Right lobe of liver (tissue), 6 donors: ENCODE measurements at regions not wholly inside any gene's neighbourhood (a gene's known extent, or its start where the extent isn't known, plus 50 kb on each side); places are given as distances from the start of the nearest gene placed in this dataset.

ENCODE experiments used
- ATAC-seq, 4 donors: fragments of 200-7000 bp; cut with Tn5 transposase; one replicate each; pipeline ENCODE4 v1.9.1; 2020; ENCODE audit warnings: mild to moderate bottlenecking in 4 of 4, moderate library complexity in 4 of 4
- DNase-seq, 3 donors: peaks; one replicate each; pipeline ENCODE4 v3.0.0-alpha.2; 2020
- H3K27ac ChIP-seq, 3 donors: fragments of 200-600 bp; one replicate each; pipeline ENCODE4 v1.8.0; 2022
- H3K27me3 ChIP-seq, 2 donors: fragments of 200-600 bp; one replicate each; pipeline ENCODE4 v1.8.0; 2022
- H3K36me3 ChIP-seq, 4 donors: fragments of 200-600 bp; sonication (generic) in 1 of 4; one replicate each; pipeline versions ENCODE4 v1.5.1 to v1.8.0; 2017 to 2022; ENCODE audit warnings: control low read depth in 1 of 4
- H3K4me1 ChIP-seq, 4 donors: fragments of 200-600 bp; sonication (generic) in 1 of 4; one replicate each; pipeline versions ENCODE4 v1.5.1 to v1.8.0; 2017 to 2022; ENCODE audit warnings: control low read depth in 1 of 4
- H3K4me3 ChIP-seq, 3 donors: fragments of 200-600 bp; one replicate each; pipeline ENCODE4 v1.8.0; 2022
- H3K9me3 ChIP-seq, 4 donors: fragments of 200-600 bp; sonication (generic) in 1 of 4; one replicate each; pipeline versions ENCODE4 v1.5.1 to v1.8.0; 2017 to 2022; ENCODE audit warnings: control low read depth in 1 of 4
- POLR2A ChIP-seq: fragments of 450-650 bp; IDR thresholded peaks from one replicate; pipeline ENCODE4 v1.6.1; 2017; ENCODE audit warnings: antibody characterized with exemption, mild to moderate bottlenecking
- WGBS: methylation state at CpG from one replicate; pipeline ENCODE4 v1.1.6; 2018; ENCODE audit warnings: low coverage, low lambda C conversion rate; ENCODE audit not compliant: insufficient coverage; ENCODE audit errors: missing lambda C conversion rate; 5-methylcytosine and 5-hydroxymethylcytosine counted together
- intact Hi-C, 2 donors: fragments of 100-400 bp; cut with DNase I; formaldehyde crosslinking; loops; one replicate each; pipeline versions ENCODE4 v1.11.2 to v1.14.1; 2022
- TF ChIP-seq, protein P1 (sequence below), 4 donors: fragments of 200-600 bp in 3 of 4; fragments of 450-650 bp in 1 of 4; IDR thresholded peaks; one replicate each; pipeline versions ENCODE4 v1.5.1 to v1.8.0; 2016 to 2022; ENCODE audit warnings: antibody characterized with exemption in 4 of 4, mild to moderate bottlenecking in 2 of 4
- donor health status: DM: no; HTN: yes; CAD: no.
- donor health status: DM: no; HTN: no; CAD: no.
- donor health status: DM: no; HTN: no; CAD: no.
- donor health status: DM: no; HTN: yes; CAD: no.
- donor health status: DM: no; HTN: yes; CAD: no.

DNA sequence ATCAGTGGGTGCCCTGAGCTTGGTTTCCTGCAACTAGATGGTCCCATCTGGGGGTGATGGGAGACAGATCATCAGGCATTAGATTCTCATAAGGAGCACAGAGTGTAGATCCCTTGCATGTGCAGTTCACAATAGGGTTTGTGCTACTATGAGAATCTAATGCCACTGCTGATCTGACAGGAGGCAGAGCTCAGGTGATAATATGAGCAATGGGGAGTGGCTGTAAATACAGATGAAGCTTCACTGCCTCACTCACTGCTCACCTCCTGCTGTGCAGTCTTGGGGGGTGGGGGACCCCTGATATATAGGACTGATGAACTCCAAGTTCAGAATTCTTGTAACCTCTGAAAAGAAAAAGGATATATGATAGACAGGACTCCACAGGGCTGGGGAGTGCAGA is 108.0 kb downstream of the RIN2 start:
- no peak for ATAC-seq
- H3K27ac ChIP-seq: no peak overlapping the region
- H3K36me3 ChIP-seq: no peaks in the 10 kb centered on the region
- intact Hi-C loops: no loop called here
- no peaks in the 10 kb centered on the region for H3K27me3 ChIP-seq
- H3K4me3 ChIP-seq: no peak overlapping the region
- TF ChIP-seq, protein P1, sequence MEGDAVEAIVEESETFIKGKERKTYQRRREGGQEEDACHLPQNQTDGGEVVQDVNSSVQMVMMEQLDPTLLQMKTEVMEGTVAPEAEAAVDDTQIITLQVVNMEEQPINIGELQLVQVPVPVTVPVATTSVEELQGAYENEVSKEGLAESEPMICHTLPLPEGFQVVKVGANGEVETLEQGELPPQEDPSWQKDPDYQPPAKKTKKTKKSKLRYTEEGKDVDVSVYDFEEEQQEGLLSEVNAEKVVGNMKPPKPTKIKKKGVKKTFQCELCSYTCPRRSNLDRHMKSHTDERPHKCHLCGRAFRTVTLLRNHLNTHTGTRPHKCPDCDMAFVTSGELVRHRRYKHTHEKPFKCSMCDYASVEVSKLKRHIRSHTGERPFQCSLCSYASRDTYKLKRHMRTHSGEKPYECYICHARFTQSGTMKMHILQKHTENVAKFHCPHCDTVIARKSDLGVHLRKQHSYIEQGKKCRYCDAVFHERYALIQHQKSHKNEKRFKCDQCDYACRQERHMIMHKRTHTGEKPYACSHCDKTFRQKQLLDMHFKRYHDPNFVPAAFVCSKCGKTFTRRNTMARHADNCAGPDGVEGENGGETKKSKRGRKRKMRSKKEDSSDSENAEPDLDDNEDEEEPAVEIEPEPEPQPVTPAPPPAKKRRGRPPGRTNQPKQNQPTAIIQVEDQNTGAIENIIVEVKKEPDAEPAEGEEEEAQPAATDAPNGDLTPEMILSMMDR (IDR thresholded peaks at IDR 0.05): no peak
- TF ChIP-seq POLR2A: no peak
- DNase-seq: no peak
- peaks cover 0 to 48% (median 7%) of the 10 kb centered on the region in 4 donors for H3K4me1 ChIP-seq
- no peaks in the 10 kb centered on the region for H3K9me3 ChIP-seq

DNA sequence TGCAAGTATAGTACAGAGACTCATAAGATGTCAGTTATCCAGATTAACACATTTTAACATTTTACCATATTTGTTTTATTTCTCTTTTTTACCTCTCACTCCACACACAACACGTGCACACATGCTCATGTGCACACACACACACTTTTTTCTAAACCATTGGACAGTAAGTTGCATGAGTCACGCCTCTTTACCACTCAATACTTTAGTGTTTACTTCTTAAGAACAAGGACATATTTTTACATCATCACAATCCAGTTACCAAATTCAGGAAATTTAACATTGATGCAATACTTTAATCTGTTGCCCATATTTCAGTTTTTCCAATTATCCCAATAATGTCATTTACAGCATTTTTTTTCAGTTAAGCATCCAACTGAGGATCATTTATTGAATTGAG is 109.0 kb downstream of the RIN2 start:
- no peaks in the 10 kb centered on the region for H3K36me3 ChIP-seq
- H3K4me1 ChIP-seq: peaks cover 0 to 45% (median 7%) of the 10 kb centered on the region in 4 donors
- 86% methylated on average over 2 of the region's 2 CpGs for WGBS
- TF ChIP-seq, protein P1 (IDR thresholded peaks at IDR 0.05): no peak
- no peak for TF ChIP-seq POLR2A
- no peaks in the 10 kb centered on the region for H3K27me3 ChIP-seq
- no peaks in the 10 kb centered on the region for H3K9me3 ChIP-seq
- ATAC-seq: no peak
- intact Hi-C loops: no loop called here
- DNase-seq: no peak
- H3K27ac ChIP-seq: no peak overlapping the region
- H3K4me3 ChIP-seq: no peak overlapping the region

DNA sequence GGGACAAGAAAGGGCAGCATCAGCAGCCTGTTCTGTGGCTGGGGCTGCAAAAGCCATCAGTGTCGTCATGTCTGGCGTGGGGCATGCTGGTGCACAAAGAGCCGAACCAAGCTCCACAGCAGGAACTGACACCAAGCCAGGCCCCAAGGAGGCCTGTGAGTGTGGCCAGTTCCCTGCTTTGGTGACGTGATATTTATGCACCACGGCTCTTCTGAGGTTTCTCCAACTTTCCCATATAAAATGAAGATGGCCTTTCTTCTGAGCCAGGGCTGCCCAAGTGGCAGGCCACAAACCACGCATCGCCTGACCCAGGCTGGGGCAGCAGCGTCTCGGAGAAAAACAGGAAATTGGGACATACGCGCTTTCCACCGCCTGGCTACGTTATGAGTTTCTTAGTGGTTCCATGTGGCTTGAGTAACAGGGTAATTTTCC is 109.9 kb downstream of the RIN2 start:
- intact Hi-C loops: no loop called here
- Histone ChIP-seq H3K27me3 (no peaks in the 10 kb centered on the region), H3K4me3 (no peak overlapping the region), H3K9me3 (no peaks in the 10 kb centered on the region), H3K4me1 (peaks cover 0 to 42% (median 7%) of the 10 kb centered on the region in 4 donors), H3K27ac (no peak overlapping the region), H3K36me3 (no peaks in the 10 kb centered on the region)
- DNase-seq: peak in 1 of 3 donors; percentile 48
- ATAC-seq: peak; percentile 18 to 45 (median 36)
- WGBS: 89% methylated on average over 10 of the region's 13 CpGs
- no peak for TF ChIP-seq POLR2A
- TF ChIP-seq, protein P1 (IDR thresholded peaks at IDR 0.05): no peak

DNA sequence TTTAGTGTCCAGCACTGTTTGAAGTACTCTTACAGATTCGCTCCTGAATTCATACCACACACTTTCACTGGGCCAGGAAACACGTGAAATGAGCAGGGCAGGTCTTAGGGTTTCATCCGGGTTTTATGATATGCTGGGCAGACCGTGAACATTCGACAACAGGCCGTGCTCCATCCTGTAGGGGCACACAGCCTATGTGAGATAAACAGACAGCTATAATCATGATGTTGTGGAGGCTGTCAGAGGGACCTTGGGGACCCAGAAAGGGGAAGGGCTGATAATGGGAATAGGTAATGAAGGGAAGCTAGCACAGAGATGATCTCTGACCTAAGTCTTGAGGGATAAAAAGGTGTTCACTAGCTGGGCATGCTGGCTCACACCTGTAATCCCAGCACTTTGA is 110.4 kb downstream of the RIN2 start:
- H3K9me3 ChIP-seq: no peaks in the 10 kb centered on the region
- peaks cover 0 to 37% (median 6%) of the 10 kb centered on the region in 4 donors for H3K4me1 ChIP-seq
- H3K27ac ChIP-seq: no peak overlapping the region
- peak in 1 of 4 donors; percentile 33 for ATAC-seq
- DNase-seq: no peak
- H3K4me3 ChIP-seq: no peak overlapping the region
- H3K27me3 ChIP-seq: no peaks in the 10 kb centered on the region
- no peak for TF ChIP-seq POLR2A
- intact Hi-C loops: no loop called here
- 62% methylated on average over 5 of the region's 6 CpGs for WGBS
- H3K36me3 ChIP-seq: no peaks in the 10 kb centered on the region

DNA sequence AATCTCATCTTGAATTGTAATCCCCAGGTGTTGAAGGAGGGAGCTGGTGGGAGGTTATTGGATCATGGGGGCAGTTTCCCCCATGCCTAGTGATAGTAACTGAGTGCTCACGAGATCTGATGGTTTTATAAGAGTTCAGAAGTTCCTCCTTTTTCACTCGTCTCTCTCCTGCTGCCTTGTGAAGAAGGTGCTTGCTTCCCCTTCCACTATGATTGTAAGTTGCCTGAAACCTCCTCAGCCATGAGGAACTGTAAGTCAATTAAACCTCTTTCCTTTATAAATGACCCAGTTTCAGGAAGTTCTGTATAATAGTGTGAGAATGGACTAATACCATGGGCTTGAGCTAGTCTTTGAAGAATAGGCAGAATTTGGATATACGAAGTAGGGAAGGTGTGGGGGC is 113.9 kb downstream of the RIN2 start:
- Histone ChIP-seq H3K4me1 (peaks cover 0 to 10% (median 0%) of the 10 kb centered on the region in 4 donors), H3K27ac (no peak overlapping the region), H3K27me3 (no peaks in the 10 kb centered on the region), H3K9me3 (no peaks in the 10 kb centered on the region), H3K36me3 (no peaks in the 10 kb centered on the region), H3K4me3 (no peak overlapping the region)
- intact Hi-C loops: no loop called here
- ATAC-seq (no peak), DNase-seq (no peak)
- TF ChIP-seq, protein P1 (IDR thresholded peaks at IDR 0.05): no peak
- TF ChIP-seq POLR2A: no peak
- WGBS: 61% methylated on average over 3 of the region's 3 CpGs
